ENCODE measurements at regions not wholly inside any gene's neighbourhood (a gene's known extent, or its start where the extent isn't known, plus 50 kb on each side); places are given as distances from the start of the nearest gene placed in this dataset.

GRCh38 chr3:46146548-46146947, 61.6 kb downstream of the CCR1 start:
- no peak for DNase-seq (ENCODE audit: extremely low read depth in 1 of 2, low read depth in 1 of 2)

GRCh38 chr3:46146021-46146420, 62.1 kb downstream of the CCR1 start:
- DNase-seq (ENCODE audit: extremely low read depth in 1 of 2, low read depth in 1 of 2): no peak

GRCh38 chr3:46145147-46145546, 63.0 kb downstream of the CCR1 start:
- no peak for DNase-seq (ENCODE audit: extremely low read depth in 1 of 2, low read depth in 1 of 2)

GRCh38 chr3:46143951-46144473, 64.1 kb downstream of the CCR1 start:
- DNase-seq (ENCODE audit: extremely low read depth in 1 of 2, low read depth in 1 of 2): no peak

GRCh38 chr3:46141813-46142212, 66.3 kb downstream of the CCR1 start:
- DNase-seq (ENCODE audit: extremely low read depth in 1 of 2, low read depth in 1 of 2): no peak

- DNase-seq (ENCODE audit: extremely low read depth in 1 of 2, low read depth in 1 of 2): no peak
Observed at GRCh38 chr3:46138581-46138980, 69.5 kb downstream of the CCR1 start.

GRCh38 chr3:46135475-46135874, 72.6 kb downstream of the CCR1 start:
- no peak for DNase-seq (ENCODE audit: extremely low read depth in 1 of 2, low read depth in 1 of 2)

GRCh38 chr3:46133285-46133684, 74.8 kb downstream of the CCR1 start:
- no peak for DNase-seq (ENCODE audit: extremely low read depth in 1 of 2, low read depth in 1 of 2)

GRCh38 chr3:46132565-46132964, 75.5 kb downstream of the CCR1 start:
- no peak for DNase-seq (ENCODE audit: extremely low read depth in 1 of 2, low read depth in 1 of 2)

- DNase-seq (ENCODE audit: extremely low read depth in 1 of 2, low read depth in 1 of 2): no peak
Observed at GRCh38 chr3:46131884-46132450, 76.1 kb downstream of the CCR1 start.

GRCh38 chr3:46130631-46131310, 77.3 kb downstream of the CCR1 start:
- no peak for DNase-seq (ENCODE audit: extremely low read depth in 1 of 2, low read depth in 1 of 2)

- DNase-seq (ENCODE audit: extremely low read depth in 1 of 2, low read depth in 1 of 2): no peak
Observed at GRCh38 chr3:46129588-46130272, 78.4 kb downstream of the CCR1 start.

GRCh38 chr3:46127503-46127902, 80.6 kb downstream of the CCR1 start:
- DNase-seq (ENCODE audit: extremely low read depth in 1 of 2, low read depth in 1 of 2): no peak

GRCh38 chr3:46124216-46125177, 83.6 kb downstream of the CCR1 start:
- no peak for DNase-seq (ENCODE audit: extremely low read depth in 1 of 2, low read depth in 1 of 2)

- no peak for DNase-seq (ENCODE audit: extremely low read depth in 1 of 2, low read depth in 1 of 2)
Observed at GRCh38 chr3:46123646-46124045, 84.5 kb downstream of the CCR1 start.

- no peak for DNase-seq (ENCODE audit: extremely low read depth in 1 of 2, low read depth in 1 of 2)
Observed at GRCh38 chr3:46122091-46122490, 86.0 kb downstream of the CCR1 start.

- DNase-seq (ENCODE audit: extremely low read depth in 1 of 2, low read depth in 1 of 2): no peak
Observed at GRCh38 chr3:46120983-46121382, 87.1 kb downstream of the CCR1 start.

GRCh38 chr3:46119709-46120498, 88.2 kb downstream of the CCR1 start:
- no peak for DNase-seq (ENCODE audit: extremely low read depth in 1 of 2, low read depth in 1 of 2)

GRCh38 chr3:46119253-46119652, 88.9 kb downstream of the CCR1 start:
- no peak for DNase-seq (ENCODE audit: extremely low read depth in 1 of 2, low read depth in 1 of 2)

GRCh38 chr3:46116996-46117395, 89.7 kb upstream of the XCR1 start:
- no peak for DNase-seq (ENCODE audit: extremely low read depth in 1 of 2, low read depth in 1 of 2)
